ENCODE measurements at regions not wholly inside any gene's neighbourhood (a gene's known extent, or its start where the extent isn't known, plus 50 kb on each side); places are given as distances from the start of the nearest gene placed in this dataset.

GRCh38 chr6:170037541-170038250, 253.2 kb downstream of the DLL1 start:
- H3K4me3 ChIP-seq (replicated peaks in 1 of 3; ENCODE audit: insufficient read depth in 1 of 3, low read depth in 1 of 3, low read length in 3 of 3): no peak overlapping the region
- intact Hi-C loops (cut with micrococcal nuclease) (no loop called here), dilution Hi-C loops (cut with MboI; ENCODE audit: extremely low pct_ligation_motif_present, low sequenced_read_pairs) (no loop called here)
- H3K79me2 ChIP-seq (ENCODE audit: control insufficient read depth, insufficient read depth, low read length): no peaks in the 10 kb centered on the region
- H3K9ac ChIP-seq (replicated peaks; ENCODE audit: extremely low read depth, insufficient read depth, low read length): no peak overlapping the region
- H4K20me1 ChIP-seq (replicated peaks; ENCODE audit: control insufficient read depth, extremely low read depth, insufficient read depth, low read length): no peaks in the 10 kb centered on the region
- no peak for TF ChIP-seq FOS (IDR thresholded peaks at IDR 0.05; ENCODE audit: borderline replicate concordance, insufficient read depth, low read length)
- TF ChIP-seq CTCF (IDR thresholded peaks at IDR 0.05; ENCODE audit: extremely low read depth in 1 of 2, insufficient read depth in 1 of 2, low read depth in 1 of 2, low read length in 2 of 2): no peak
- TF ChIP-seq POLR2AphosphoS5 (IDR thresholded peaks at IDR 0.05; ENCODE audit: insufficient read depth, low read depth, low read length): no peak
- TF ChIP-seq POLR2A (IDR thresholded peaks at IDR 0.05; ENCODE audit: low read depth, low read length): no peak
- TF ChIP-seq EZH2 (IDR thresholded peaks at IDR 0.05; ENCODE audit: borderline replicate concordance, low read depth, low read length, severe bottlenecking): no peak
- no peak for TF ChIP-seq MYC (IDR thresholded peaks at IDR 0.05; ENCODE audit: low read depth, low read length)
- ChIA-PET CTCF (no interaction called here), POLR2A (no interaction called here)
- no peak overlapping the region for H3K4me2 ChIP-seq (ENCODE audit: insufficient read depth, low read length)
- DNase-seq (ENCODE audit: low read depth, low spot score) (no peak), FAIRE-seq (no peak)
- H3K9me3 ChIP-seq (replicated peaks; ENCODE audit: control insufficient read depth, insufficient read depth, low read length): no peaks in the 10 kb centered on the region
- no peaks in the 10 kb centered on the region for H3K27me3 ChIP-seq (ENCODE audit: control insufficient read depth in 2 of 2, insufficient read depth in 2 of 2, low read length in 2 of 2)
- no peaks in the 10 kb centered on the region for H3K9me1 ChIP-seq (replicated peaks; ENCODE audit: control insufficient read depth, extremely low read depth, insufficient read depth, low read length)
- H3K4me1 ChIP-seq (ENCODE audit: control insufficient read depth, extremely low read depth, insufficient read depth, low read length): no peaks in the 10 kb centered on the region
- H2AFZ ChIP-seq (ENCODE audit: low read depth, low read length): no peak overlapping the region
- BruUV-seq (replicated peaks): no TSS peak
- no peak overlapping the region for H3K27ac ChIP-seq (ENCODE audit: insufficient read depth, low read depth, low read length)
- no peaks in the 10 kb centered on the region for H3K36me3 ChIP-seq (ENCODE audit: control insufficient read depth in 2 of 2, extremely low read depth in 1 of 2, insufficient read depth in 2 of 2, low read length in 2 of 2)
